ENCODE measurements at regions not wholly inside any gene's neighbourhood (a gene's known extent, or its start where the extent isn't known, plus 50 kb on each side); places are given as distances from the start of the nearest gene placed in this dataset.

DNA sequence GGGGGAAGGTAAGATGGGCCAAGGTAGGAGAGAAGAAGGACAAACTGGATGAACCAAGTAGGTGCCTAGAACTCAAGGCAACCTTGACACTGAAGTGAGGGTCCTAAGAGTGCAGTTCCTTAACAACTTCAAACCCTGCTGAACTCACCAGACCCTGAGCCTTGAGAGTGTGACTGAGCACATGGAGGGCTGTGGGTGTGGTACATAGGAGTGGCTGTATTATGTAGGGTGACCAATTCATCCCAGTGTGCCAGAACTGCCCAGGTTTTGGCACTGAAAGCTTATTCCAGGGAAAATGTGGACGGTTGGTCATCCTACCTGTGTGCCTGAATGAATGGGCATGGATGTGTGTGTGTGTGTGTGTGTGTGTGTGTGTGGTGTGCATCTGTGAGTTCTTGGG, 281.8 kb downstream of the DHX35 start (continued):
- TF ChIP-seq ZNF462 (CRISPR knock-in tag; IDR thresholded peaks at IDR 0.05): no peak
- no peak for TF ChIP-seq ZNF331 (CRISPR knock-in tag; IDR thresholded peaks at IDR 0.05; ENCODE audit: low read depth)
- TF ChIP-seq POLR2AphosphoS5 (IDR thresholded peaks at IDR 0.05; ENCODE audit: low read depth): no peak
- no peak for TF ChIP-seq CTCF (conservative IDR thresholded peaks at IDR 0.05; ENCODE audit: low read depth in 2 of 2)
- TF ChIP-seq EZH2phosphoT487 (IDR thresholded peaks at IDR 0.05; ENCODE audit: unreplicated experiment): no peak
- no peak for TF ChIP-seq NANOG (IDR thresholded peaks at IDR 0.05; ENCODE audit: borderline replicate concordance)
- TF ChIP-seq CREB1 (CRISPR knock-in tag; IDR thresholded peaks at IDR 0.05; ENCODE audit: low read depth): no peak

- Histone ChIP-seq H3K27me3 (ENCODE audit: insufficient read depth) (no peaks in the 10 kb centered on the region), H4K20me1 (replicated peaks; ENCODE audit: insufficient read depth) (no peaks in the 10 kb centered on the region), H3K4me3 (no peak overlapping the region), H2AFZ (no peak overlapping the region), H3K4me2 (no peak overlapping the region), H3K9me2 (ENCODE audit: insufficient read depth) (0 out of 2 replicates have a peak, but pooled peaks cover 9% of the 10 kb centered on the region), H3F3A (replicated peaks; ENCODE audit: low read depth) (no peaks in the 10 kb centered on the region), H3K27ac (ENCODE audit: low read depth) (no peak overlapping the region), H3K79me2 (replicated peaks; ENCODE audit: insufficient read depth) (no peaks in the 10 kb centered on the region), H3K36me3 (ENCODE audit: insufficient read depth) (no peaks in the 10 kb centered on the region), H3K4me1 (ENCODE audit: insufficient read depth) (no peaks in the 10 kb centered on the region)
- no peak overlapping the region for H3K27ac Mint-ChIP-seq
- no peaks in the 10 kb centered on the region for H3K36me3 Mint-ChIP-seq (ENCODE audit: low read depth)
- TF ChIP-seq EZH2phosphoT487 (IDR thresholded peaks at IDR 0.05; ENCODE audit: unreplicated experiment): no peak
- no peak for TF ChIP-seq JUNB (IDR thresholded peaks at IDR 0.05; ENCODE audit: unreplicated experiment)
- TF ChIP-seq POLR2AphosphoS5 (IDR thresholded peaks at IDR 0.05; ENCODE audit: low read depth): no peak
- no peak for TF ChIP-seq CTCF (conservative IDR thresholded peaks at IDR 0.05; ENCODE audit: low read depth in 2 of 2)
- TF ChIP-seq ZNF114 (CRISPR knock-in tag; IDR thresholded peaks at IDR 0.05): no peak
- TF ChIP-seq CREB1 (CRISPR knock-in tag; IDR thresholded peaks at IDR 0.05; ENCODE audit: low read depth): no peak
- TF ChIP-seq EZH2 (IDR thresholded peaks at IDR 0.05; ENCODE audit: low read depth, unreplicated experiment): no peak
- no peak for TF ChIP-seq REST (IDR thresholded peaks at IDR 0.05; ENCODE audit: unreplicated experiment)
- ATAC-seq (no peak), DNase-seq (ENCODE audit: low spot score) (no peak)
- no peak overlapping the region for H3K4me3 Mint-ChIP-seq
- H3K4me1 Mint-ChIP-seq: no peaks in the 10 kb centered on the region
- no peaks in the 10 kb centered on the region for H3K9me3 Mint-ChIP-seq
- no peaks in the 10 kb centered on the region for H3K27me3 Mint-ChIP-seq (ENCODE audit: insufficient read depth, low read depth, poor library complexity)
Measured at GRCh38 chr20:39242614-39243013, 280.5 kb downstream of the DHX35 start.
